Epithelial cell of prostate (primary cell): ENCODE measurements at regions not wholly inside any gene's neighbourhood (a gene's known extent, or its start where the extent isn't known, plus 50 kb on each side); places are given as distances from the start of the nearest gene placed in this dataset.

Source experiments
- DNase-seq: peaks from one replicate; pipeline ENCODE4 v3.0.0-alpha.2; 2011; ENCODE audit warnings: low read depth, low spot score
- H3K27ac ChIP-seq: fragments of 450-650 bp; 2 replicates; pipeline ENCODE4 v1.5.1; 2017; ENCODE audit warnings: mild to moderate bottlenecking

- H3K27ac ChIP-seq, result no peak overlapping the region
- no peak for DNase-seq
Measured at GRCh38 chr16:73163238-73163815, 115.4 kb upstream of the ZFHX3 start.

GRCh38 chr16:73161977-73162376 lies 114.0 kb upstream of the ZFHX3 start:
- no peak for DNase-seq
- no peak overlapping the region for H3K27ac ChIP-seq

DNA sequence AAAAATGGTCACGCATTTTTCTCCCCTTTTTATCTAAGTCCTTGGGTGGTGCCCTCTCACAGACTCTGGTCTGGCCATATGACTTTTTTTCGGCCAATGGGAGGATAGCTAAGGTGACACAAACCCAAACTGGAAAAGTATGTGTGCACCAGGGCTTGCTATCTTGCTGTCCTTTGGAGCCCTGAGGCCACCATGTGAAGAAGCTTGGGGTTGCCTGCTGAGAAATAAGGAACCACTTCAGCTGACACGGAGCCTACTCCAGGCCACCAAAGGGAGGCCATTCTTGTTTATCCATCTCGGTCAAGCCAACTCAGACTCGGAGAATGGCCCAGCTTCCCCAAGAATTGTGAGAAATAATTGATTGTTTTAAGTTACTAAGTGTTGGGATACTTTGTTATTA lies 111.4 kb upstream of the ZFHX3 start:
- H3K27ac ChIP-seq, result no peak overlapping the region
- no peak for DNase-seq

DNA sequence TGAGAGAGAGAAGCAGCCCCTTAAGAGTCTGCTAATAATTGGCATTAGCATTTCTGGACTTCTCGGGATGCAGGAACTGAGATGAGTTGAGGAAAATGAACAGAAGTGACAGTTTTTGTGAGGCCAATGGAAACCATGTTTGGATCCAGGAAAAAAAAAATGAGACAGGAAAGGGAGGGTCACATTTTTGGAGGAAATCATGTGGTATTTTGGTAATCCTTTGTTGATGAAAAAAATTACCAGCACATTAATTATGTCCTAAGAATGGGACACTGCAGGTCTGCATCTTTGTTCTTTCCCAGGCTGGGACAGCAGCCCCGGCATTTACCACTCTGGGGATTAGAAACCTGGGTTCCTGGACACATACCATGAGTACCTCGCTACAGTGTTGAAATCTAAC lies 109.9 kb upstream of the ZFHX3 start:
- no peak for DNase-seq
- H3K27ac ChIP-seq, result no peak overlapping the region

DNA sequence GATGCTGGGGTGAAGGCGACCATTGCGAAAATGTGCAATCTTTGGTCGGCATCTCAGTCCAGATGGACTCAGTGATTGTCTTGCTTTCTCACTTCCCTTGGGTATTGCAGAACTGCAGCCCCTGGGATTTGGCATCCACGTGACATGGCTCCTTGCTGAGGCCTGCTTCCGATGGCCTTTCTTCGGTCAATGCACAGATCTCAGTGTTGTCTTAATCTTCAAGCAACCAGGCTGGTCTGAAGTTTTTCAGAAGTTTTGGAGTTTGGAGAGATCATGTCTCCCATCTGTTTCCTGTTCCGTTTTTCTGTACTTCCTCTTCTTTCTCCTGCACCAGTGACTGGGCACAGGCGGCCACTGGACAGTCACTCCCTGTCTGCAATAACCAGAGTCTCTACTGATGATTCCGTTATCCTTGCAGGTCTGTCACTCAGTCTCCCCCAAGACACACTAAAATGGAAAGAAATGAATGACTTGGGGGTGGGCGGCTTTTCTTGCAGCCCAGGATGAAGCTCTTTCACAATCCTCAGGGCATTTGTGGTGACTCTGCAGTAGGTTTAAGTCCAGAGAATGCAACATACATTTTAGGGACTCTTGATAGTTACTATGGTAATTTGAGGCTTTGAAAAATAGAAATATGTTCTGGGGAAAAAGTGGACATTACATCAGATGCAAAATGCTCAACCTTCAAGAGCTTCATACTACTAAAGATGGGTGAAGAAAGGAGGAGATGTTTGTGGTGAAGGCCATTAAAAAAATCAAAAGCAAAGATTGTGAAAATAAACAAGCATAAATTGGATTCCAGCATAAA lies 106.3 kb upstream of the ZFHX3 start:
- H3K27ac ChIP-seq, result no peak overlapping the region
- no peak for DNase-seq

DNA sequence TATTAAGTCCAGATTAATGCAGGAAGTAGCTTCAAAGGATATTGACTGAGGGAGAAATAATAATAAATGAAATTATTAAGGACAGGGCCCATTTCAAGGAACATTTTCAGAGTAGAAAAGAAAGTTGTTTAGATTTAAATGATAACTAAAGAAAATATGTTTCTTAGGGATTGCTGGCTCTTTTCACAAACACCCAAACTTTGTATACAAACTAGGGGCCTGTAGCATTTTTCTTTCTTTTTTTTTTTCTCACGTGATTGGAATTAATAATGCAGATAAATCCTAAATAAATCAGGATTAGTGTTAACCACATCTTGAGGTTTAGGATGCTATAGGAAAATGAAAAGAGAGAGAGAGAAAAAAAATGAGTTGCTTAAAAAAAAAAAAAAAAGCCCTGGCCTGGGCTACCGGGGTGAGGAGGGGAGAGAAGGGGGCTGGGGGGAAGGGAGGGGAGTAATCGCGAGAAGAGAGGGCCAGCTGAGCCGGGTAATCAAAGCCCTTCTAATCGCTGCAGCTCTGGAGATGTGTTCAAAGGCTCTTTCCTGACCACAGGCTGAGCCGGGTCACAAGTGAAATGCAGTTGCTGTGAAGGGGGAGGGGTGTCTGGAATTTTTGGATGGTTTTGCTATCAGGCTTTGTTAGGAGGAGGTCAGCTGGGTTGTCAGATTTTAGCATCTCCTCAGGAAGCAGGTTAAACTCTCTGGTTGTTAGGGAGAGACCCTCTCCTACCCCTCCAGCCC lies 104.6 kb upstream of the ZFHX3 start:
- no peak overlapping the region for H3K27ac ChIP-seq
- no peak for DNase-seq

GRCh38 chr16:73151941-73152340 lies 104.0 kb upstream of the ZFHX3 start:
- no peak for DNase-seq
- H3K27ac ChIP-seq, result no peak overlapping the region

- no peak for DNase-seq
- H3K27ac ChIP-seq, result no peak overlapping the region
Measured at GRCh38 chr16:73151225-73151624, 103.3 kb upstream of the ZFHX3 start.

- no peak overlapping the region for H3K27ac ChIP-seq
- no peak for DNase-seq
Measured at GRCh38 chr16:73150786-73151185, 102.9 kb upstream of the ZFHX3 start.

DNA sequence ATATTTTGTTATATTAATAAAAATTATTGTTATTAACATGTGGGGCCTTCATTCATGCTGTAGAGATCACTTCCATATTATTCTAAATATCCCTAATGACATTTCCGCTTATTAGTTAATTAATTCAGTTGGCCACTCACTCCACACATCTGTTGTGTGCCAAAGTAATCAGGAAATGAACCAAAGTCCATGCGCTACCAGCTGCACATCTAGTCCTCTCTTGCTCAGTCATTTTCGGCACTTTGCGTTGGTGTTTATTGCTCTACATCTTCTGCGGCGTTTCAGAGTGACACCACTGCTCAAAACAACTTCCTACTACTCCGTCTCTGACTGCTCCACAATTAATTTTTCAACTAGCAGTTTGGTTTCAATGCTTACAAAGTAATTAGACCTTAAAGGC lies 101.4 kb upstream of the ZFHX3 start:
- no peak for DNase-seq
- no peak overlapping the region for H3K27ac ChIP-seq

GRCh38 chr16:73147958-73148357 lies 100.0 kb upstream of the ZFHX3 start:
- DNase-seq, result no peak
- H3K27ac ChIP-seq, result no peak overlapping the region

DNA sequence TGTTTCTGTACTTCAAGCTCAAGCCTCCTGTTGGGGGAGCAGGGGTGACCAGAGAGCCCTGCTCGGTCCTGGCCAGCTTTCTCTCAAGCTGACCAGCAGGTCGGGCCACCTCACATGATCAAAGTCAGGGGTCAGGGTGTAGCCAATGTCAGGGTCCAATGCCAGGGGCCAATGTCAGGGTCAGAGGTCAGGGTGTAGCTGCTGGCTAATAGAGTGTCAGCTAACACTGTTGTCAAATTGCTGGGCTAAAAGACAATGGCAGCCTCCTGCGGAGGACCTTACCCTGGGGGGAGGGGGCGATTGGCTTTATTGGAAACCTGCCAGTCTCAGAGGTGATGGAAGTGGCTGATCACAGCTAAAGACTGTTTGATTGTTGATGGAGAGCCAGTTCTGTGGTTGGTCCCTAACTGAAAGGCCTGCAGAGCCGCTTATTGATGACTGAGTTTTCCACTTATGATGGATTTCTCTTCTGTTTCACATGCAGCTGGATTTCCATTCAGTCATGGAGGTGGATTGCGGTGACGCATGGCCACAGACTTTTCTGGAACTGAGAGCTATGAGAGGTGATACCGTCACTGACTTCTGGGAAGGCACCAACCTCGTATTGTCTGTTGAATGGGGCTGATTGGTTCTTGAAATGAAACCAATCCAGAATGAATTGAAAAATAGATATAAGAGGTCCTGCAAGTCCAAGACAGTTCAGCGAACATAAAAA lies 97.4 kb upstream of the ZFHX3 start:
- no peak overlapping the region for H3K27ac ChIP-seq
- DNase-seq, result no peak

DNA sequence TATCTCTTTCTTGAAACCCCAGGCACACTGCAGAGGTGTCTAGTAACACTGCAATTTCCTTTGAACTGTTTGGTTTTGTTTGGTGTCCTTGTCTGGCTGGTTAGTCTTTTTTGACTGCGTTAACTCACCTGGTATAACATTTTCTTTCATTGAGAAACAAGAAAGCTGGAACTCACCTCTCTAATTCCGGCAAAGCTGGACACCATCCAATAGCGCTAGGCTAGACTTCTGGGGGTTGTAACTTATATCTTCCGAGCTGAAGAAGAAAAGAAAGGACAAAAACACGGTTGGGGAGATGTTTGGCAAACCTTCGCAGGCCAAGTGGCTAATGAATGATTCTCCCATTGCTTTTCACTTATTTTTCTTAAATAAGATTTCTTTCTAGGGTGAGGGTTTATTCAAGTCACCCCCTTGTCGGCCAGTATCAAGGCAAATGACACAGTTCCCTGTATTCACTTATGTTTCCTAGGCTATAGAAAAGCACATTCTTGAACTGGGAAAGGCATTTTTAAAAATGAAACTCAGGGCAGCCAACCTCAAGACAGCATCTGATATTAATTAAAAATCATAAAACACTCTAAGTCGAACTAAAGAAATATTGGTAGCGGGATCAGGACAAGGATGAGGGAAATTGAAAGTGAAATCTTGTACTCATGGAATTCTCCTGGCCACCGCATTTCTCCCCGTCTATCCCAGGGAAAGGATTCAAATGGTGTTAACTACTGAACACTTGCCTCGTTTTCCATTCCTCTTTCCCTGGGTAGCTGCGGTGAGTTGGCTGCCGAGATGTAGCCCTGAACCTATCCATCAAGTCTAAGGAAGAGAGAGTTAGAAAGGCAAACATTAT lies 95.9 kb upstream of the ZFHX3 start:
- DNase-seq, result no peak
- H3K27ac ChIP-seq, result no peak overlapping the region

GRCh38 chr16:73143002-73143401 lies 95.1 kb upstream of the ZFHX3 start:
- no peak for DNase-seq
- no peak overlapping the region for H3K27ac ChIP-seq

GRCh38 chr16:73142053-73142854 lies 94.3 kb upstream of the ZFHX3 start:
- no peak overlapping the region for H3K27ac ChIP-seq
- no peak for DNase-seq

- H3K27ac ChIP-seq, result no peak overlapping the region
- DNase-seq, result no peak
Measured at GRCh38 chr16:73140929-73141328, 93.0 kb upstream of the ZFHX3 start.

- no peak overlapping the region for H3K27ac ChIP-seq
- DNase-seq, result no peak
Measured at GRCh38 chr16:73131156-73131862, 83.4 kb upstream of the ZFHX3 start.

GRCh38 chr16:73129455-73129854 lies 81.5 kb upstream of the ZFHX3 start:
- DNase-seq, result no peak
- H3K27ac ChIP-seq, result no peak overlapping the region

GRCh38 chr16:73126525-73126853 lies 78.6 kb upstream of the ZFHX3 start:
- DNase-seq, result no peak
- H3K27ac ChIP-seq, result no peak overlapping the region
